Tibial artery (tissue), 4 donors: ENCODE measurements at regions not wholly inside any gene's neighbourhood (a gene's known extent, or its start where the extent isn't known, plus 50 kb on each side); places are given as distances from the start of the nearest gene placed in this dataset.

Source experiments
- DNase-seq, 2 donors: peaks; one replicate each; pipeline ENCODE4 v3.0.0-alpha.2; 2019
- H3K27ac ChIP-seq, 2 donors: fragments of 200-600 bp; sonication (generic) in 1 of 2; 1 replicate in 1 of 2; 2 replicates in 1 of 2; pipeline ENCODE4 v1.5.1; 2018 to 2019; ENCODE audit warnings: mild to moderate bottlenecking in 1 of 2
- H3K27me3 ChIP-seq, 2 donors: fragments of 200-600 bp; sonication (generic) in 1 of 2; one replicate each; pipeline versions ENCODE4 v1.5.1 to v1.6.0; 2016 to 2019
- H3K36me3 ChIP-seq, 3 donors: fragments of 200-600 bp; sonication (generic) in 2 of 3; one replicate each; pipeline ENCODE4 v1.5.1; 2016 to 2019; ENCODE audit warnings: mild to moderate bottlenecking in 2 of 3
- H3K4me1 ChIP-seq, 4 donors: fragments of 200-600 bp; sonication (generic) in 2 of 4; 1 replicate in 3 of 4; 2 replicates in 1 of 4; pipeline ENCODE4 v1.5.1; 2016 to 2019
- H3K4me3 ChIP-seq, 2 donors: fragments of 200-600 bp; sonication (generic) in 1 of 2; 1 replicate in 1 of 2; 2 replicates in 1 of 2; pipeline ENCODE4 v1.5.1; 2018 to 2019; ENCODE audit warnings: mild to moderate bottlenecking in 2 of 2
- H3K9me3 ChIP-seq, 3 donors: fragments of 200-600 bp; sonication (generic) in 1 of 3; one replicate each; pipeline ENCODE4 v1.5.1; 2016 to 2019
- CTCF ChIP-seq, 2 experiments: fragments of 200-600 bp in 1 of 2; fragments of 450-650 bp in 1 of 2; IDR thresholded peaks; one replicate each; pipeline ENCODE4 v1.5.1; 2017 to 2019; ENCODE audit warnings: antibody characterized with exemption in 2 of 2, mild to moderate bottlenecking in 1 of 2, moderate library complexity in 1 of 2
- intact Hi-C: fragments of 100-400 bp; cut with DNase I; formaldehyde crosslinking; loops from one replicate; pipeline ENCODE4 v1.15.0; 2023; ENCODE audit warnings: low total_unique reads

GRCh38 chr16:79434771-79435170 lies 165.8 kb downstream of the MAF start:
- H3K27ac ChIP-seq, result no peak overlapping the region
- no peaks in the 10 kb centered on the region for H3K9me3 ChIP-seq
- H3K36me3 ChIP-seq, result no peaks in the 10 kb centered on the region
- peaks cover 0 to 15% (median 8%) of the 10 kb centered on the region in 4 donors for H3K4me1 ChIP-seq
- H3K27me3 ChIP-seq, result no peaks in the 10 kb centered on the region
- no peak overlapping the region for H3K4me3 ChIP-seq
- no peak for TF ChIP-seq CTCF (IDR thresholded peaks at IDR 0.05)
- intact Hi-C loops, result no loop called here
- DNase-seq, result no peak

GRCh38 chr16:79434092-79434491 lies 166.4 kb downstream of the MAF start:
- intact Hi-C loops, result no loop called here
- Histone ChIP-seq H3K27me3 (no peaks in the 10 kb centered on the region), H3K4me1 (peaks cover 0 to 15% (median 8%) of the 10 kb centered on the region in 4 donors), H3K36me3 (no peaks in the 10 kb centered on the region), H3K27ac (no peak overlapping the region), H3K4me3 (no peak overlapping the region), H3K9me3 (no peaks in the 10 kb centered on the region)
- DNase-seq, result no peak
- no peak for TF ChIP-seq CTCF (IDR thresholded peaks at IDR 0.05)

- no peak for TF ChIP-seq CTCF (IDR thresholded peaks at IDR 0.05)
- H3K4me3 ChIP-seq, result no peak overlapping the region
- no peaks in the 10 kb centered on the region for H3K4me1 ChIP-seq
- H3K27ac ChIP-seq, result no peak overlapping the region
- no peak for DNase-seq
- no peaks in the 10 kb centered on the region for H3K27me3 ChIP-seq
- intact Hi-C loops, result no loop called here
- no peaks in the 10 kb centered on the region for H3K36me3 ChIP-seq
- H3K9me3 ChIP-seq, result no peaks in the 10 kb centered on the region
These were observed 168.6 kb downstream of the MAF start for GRCh38 chr16:79431923-79432322.

- intact Hi-C loops, result no loop called here
- H3K4me3 ChIP-seq, result no peak overlapping the region
- H3K36me3 ChIP-seq, result no peaks in the 10 kb centered on the region
- H3K27ac ChIP-seq, result no peak overlapping the region
- H3K4me1 ChIP-seq, result no peaks in the 10 kb centered on the region
- no peak for DNase-seq
- TF ChIP-seq CTCF (IDR thresholded peaks at IDR 0.05), result no peak
- no peaks in the 10 kb centered on the region for H3K9me3 ChIP-seq
- no peaks in the 10 kb centered on the region for H3K27me3 ChIP-seq
These were observed 170.3 kb downstream of the MAF start for GRCh38 chr16:79430191-79430678.

GRCh38 chr16:79429381-79430190 lies 171.0 kb downstream of the MAF start:
- peak in 1 of 2 donors; percentile 13 for DNase-seq
- Histone ChIP-seq H3K4me3 (no peak overlapping the region), H3K9me3 (no peaks in the 10 kb centered on the region), H3K27ac (no peak overlapping the region), H3K27me3 (no peaks in the 10 kb centered on the region), H3K4me1 (no peaks in the 10 kb centered on the region), H3K36me3 (no peaks in the 10 kb centered on the region)
- intact Hi-C loops, result no loop called here
- TF ChIP-seq CTCF (IDR thresholded peaks at IDR 0.05), result no peak
